ENCODE measurements at regions not wholly inside any gene's neighbourhood (a gene's known extent, or its start where the extent isn't known, plus 50 kb on each side); places are given as distances from the start of the nearest gene placed in this dataset.

DNA sequence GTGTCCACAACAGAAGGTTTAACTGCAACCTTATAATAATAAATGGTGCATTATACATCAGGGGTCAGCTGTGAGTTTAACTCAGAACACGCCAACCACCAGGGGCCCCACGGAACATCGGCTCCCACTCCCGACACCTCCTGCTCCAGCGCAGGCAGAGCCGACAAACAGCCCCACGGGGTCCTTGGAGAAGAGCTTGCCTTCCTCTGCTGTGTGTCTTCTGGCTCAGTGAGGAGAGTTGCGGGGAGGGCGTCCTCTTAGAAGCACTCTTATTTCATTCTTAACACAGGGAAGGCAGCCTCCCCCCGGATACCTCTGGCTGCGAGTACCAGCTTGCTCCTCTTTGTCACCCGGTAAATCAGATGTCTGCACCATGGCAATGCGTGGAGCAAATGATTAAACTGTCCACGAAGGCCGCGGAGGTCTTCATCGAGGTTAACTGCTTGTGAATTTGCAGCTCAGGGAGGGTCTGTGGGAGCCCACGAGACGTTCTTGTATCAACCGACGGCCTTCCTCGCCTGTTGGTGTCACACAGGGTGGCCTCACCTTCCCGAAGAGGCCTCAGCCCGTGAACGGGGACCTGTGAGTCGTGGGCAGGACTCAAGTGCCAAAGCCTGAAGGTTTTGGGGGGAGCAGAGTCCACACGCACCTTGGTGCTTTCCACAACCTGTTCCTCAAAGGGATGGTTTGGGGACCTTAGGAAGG lies 464.0 kb downstream of the BRD1 start:
- Histone ChIP-seq H3K4me3 (no peak overlapping the region), H3K4me1 (replicated peaks in 1 of 2) (no peaks in the 10 kb centered on the region), H3K27ac (no peak overlapping the region)
- ATAC-seq (replicated peaks in 6 of 8), result no peak
- WGBS, 10 experiments, result 40 to 100% (median 83%) methylated on average over 1 to 17 of the region's 27 CpGs; no CpG with 5 or more reads in 3 of the 10 experiments
- in situ Hi-C loops (cut with MboI; ENCODE audit: low pct_unique_long_range_greater_than_20kb in 2 of 9, low sequenced_read_pairs in 9 of 9, unreplicated experiment in 9 of 9), result no loop called here

DNA sequence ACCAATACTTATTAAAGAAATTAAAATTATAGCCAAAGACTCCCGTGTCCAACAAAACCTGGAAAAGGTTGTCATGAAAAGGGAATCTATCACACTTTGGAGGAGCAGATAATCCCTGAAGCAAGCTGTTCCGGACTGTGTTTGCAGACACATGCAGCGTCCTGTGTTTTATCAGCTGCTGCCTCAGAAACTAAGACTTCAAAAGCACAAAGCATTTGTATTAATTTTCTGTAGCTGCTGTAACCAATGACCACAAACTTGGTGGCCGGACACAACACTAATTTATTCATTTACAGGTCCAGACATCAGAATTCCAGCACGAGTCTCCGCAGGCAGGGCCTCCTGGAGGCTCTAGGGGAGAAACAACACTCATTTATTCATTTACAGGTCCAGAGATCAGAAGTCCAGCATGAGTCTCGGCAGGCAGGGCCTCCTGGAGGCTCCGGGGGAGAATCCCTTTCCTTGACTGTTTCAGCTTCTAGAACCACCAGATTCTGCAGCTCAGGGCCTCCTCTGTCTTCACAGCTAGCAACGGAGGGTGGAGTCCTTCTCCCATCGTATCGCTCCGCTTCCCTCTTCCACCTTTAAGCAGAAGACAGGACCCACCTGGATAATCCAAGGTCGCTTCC lies 465.3 kb downstream of the BRD1 start:
- no peak overlapping the region for H3K27ac ChIP-seq
- no peak overlapping the region for H3K4me3 ChIP-seq
- peak in 1 of 8 experiments; percentile 24 for ATAC-seq (replicated peaks in 6 of 8)
- no peaks in the 10 kb centered on the region for H3K4me1 ChIP-seq (replicated peaks in 1 of 2)
- WGBS, 10 experiments, result 10 to 89% (median 31%) methylated on average over 1 to 12 of the region's 13 CpGs; no CpG with 5 or more reads in 1 of the 10 experiments
- in situ Hi-C loops (cut with MboI; ENCODE audit: low pct_unique_long_range_greater_than_20kb in 2 of 9, low sequenced_read_pairs in 9 of 9, unreplicated experiment in 9 of 9), result no loop called here

DNA sequence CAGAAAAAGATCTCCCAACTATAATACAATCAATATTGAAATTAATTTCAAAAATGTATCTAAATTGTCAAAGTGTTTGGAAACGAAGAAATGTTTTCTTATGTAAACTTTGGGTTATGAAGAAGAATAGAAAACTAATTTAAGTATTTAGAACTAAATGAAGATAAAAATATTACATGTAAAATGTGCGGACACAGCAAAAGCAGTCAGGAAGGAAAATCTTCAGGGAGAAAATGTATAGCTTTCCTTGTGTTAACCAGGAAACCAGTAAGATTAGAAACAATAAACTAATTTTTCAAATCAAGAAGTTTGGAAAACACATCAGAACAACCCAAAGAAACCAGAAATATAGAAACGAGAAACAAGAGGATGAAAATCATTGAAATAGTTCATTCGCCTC lies 466.5 kb downstream of the BRD1 start:
- 0 to 56% (median 12%) methylated on average over 2 to 4 of the region's 4 CpGs for WGBS, 10 experiments
- in situ Hi-C loops (cut with MboI; ENCODE audit: low pct_unique_long_range_greater_than_20kb in 2 of 9, low sequenced_read_pairs in 9 of 9, unreplicated experiment in 9 of 9), result no loop called here
- ATAC-seq (replicated peaks in 6 of 8), result no peak

DNA sequence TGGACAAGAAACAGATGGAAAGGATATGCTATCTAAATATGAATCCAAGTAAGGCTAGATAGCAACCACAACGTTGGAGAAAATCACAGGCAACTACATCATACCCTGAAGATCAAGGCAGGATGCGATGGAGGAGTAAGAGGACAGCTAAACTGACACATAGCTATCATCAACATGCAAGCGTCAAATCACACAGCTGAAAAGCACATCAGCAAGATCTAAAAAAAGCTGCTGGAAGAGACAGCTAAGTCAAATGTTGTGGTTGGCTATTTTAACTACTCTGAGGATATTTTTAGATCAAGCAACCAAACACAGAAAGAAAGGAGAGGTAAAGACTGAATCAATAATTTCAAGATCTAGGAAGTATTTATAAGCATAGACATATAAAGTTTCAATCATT lies 466.9 kb downstream of the BRD1 start:
- 3 to 66% (median 23%) methylated on average over 2 to 3 of the region's 3 CpGs; no CpG with 5 or more reads in 1 of the 10 experiments for WGBS, 10 experiments
- in situ Hi-C loops (cut with MboI; ENCODE audit: low pct_unique_long_range_greater_than_20kb in 2 of 9, low sequenced_read_pairs in 9 of 9, unreplicated experiment in 9 of 9), result no loop called here
- ATAC-seq (replicated peaks in 6 of 8), result no peak
- Histone ChIP-seq H3K4me1 (replicated peaks in 1 of 2) (no peaks in the 10 kb centered on the region), H3K27ac (no peak overlapping the region), H3K4me3 (no peak overlapping the region)

More for the DNA sequence above, 466.5 kb downstream of the BRD1 start:
- no peaks in the 10 kb centered on the region for H3K4me1 ChIP-seq (replicated peaks in 1 of 2)
- H3K4me3 ChIP-seq, result no peak overlapping the region
- H3K27ac ChIP-seq, result no peak overlapping the region

DNA sequence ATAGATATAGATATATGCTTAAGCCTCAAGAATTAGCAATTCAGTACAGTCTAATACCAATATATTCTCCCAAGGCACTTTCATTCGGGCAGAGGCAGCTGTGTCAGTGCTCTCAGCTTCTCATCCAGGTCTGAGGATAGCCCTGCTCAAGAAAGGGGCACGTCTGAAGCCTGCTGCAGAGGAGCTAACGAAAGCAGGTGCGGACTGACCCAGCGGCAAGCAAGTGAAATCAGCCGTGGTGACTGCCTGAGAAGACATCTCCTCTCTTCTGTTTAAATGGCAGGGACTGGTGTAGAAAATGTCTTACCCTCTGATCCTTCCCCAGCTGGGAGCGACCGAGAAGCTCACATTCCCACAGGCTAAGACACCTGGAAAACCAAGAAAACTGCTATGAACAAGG lies 468.6 kb downstream of the BRD1 start:
- in situ Hi-C loops (cut with MboI; ENCODE audit: low pct_unique_long_range_greater_than_20kb in 2 of 9, low sequenced_read_pairs in 9 of 9, unreplicated experiment in 9 of 9), result no loop called here
- no peak for ATAC-seq (replicated peaks in 6 of 8)
- 13 to 100% (median 65%) methylated on average over 1 to 7 of the region's 8 CpGs; no CpG with 5 or more reads in 2 of the 10 experiments for WGBS, 10 experiments
- Histone ChIP-seq H3K4me1 (replicated peaks in 1 of 2) (no peaks in the 10 kb centered on the region), H3K27ac (no peak overlapping the region), H3K4me3 (no peak overlapping the region)

DNA sequence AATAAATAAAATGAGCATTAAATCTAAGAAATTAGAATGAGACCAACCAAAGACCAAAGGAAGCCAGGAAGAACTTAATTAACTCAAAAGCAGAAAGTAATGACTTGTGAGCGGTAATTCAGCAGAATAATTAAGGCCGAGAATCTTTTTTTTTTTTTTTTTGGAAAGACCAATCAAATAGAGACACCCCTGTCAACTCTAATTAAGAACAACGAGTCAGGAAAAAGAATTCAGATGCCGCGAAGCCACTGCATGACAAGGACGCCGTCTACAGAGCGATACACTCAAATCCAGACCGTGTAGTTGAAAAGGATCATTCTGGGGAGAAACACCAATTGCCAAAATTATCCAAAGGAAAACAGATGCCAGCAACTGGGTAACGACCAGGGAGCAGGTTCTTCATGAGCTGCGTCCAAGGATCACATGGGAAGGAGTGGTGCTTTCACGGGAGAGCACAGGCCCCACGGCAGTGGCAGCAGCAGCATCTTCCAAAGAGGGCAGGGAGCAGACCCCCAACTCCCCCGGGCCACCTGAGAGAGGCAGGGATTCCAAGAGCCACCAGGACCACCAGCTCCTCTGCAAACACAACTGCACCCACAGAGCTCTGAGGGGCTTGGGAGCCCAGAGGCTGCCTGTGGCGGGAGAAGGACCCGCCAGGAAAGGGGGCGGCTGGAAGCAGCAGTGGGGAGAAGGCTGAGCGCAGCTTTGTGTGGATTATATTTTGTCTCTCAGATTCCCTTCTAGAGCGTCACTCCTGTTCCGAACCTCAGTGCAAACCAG lies 469.8 kb downstream of the BRD1 start:
- Histone ChIP-seq H3K4me1 (replicated peaks in 1 of 2) (no peaks in the 10 kb centered on the region), H3K27ac (no peak overlapping the region), H3K4me3 (no peak overlapping the region)
- WGBS, 10 experiments, result 16 to 83% (median 62%) methylated on average over 2 to 16 of the region's 20 CpGs
- in situ Hi-C loops (cut with MboI; ENCODE audit: low pct_unique_long_range_greater_than_20kb in 2 of 9, low sequenced_read_pairs in 9 of 9, unreplicated experiment in 9 of 9), result no loop called here
- ATAC-seq (replicated peaks in 6 of 8), result no peak

DNA sequence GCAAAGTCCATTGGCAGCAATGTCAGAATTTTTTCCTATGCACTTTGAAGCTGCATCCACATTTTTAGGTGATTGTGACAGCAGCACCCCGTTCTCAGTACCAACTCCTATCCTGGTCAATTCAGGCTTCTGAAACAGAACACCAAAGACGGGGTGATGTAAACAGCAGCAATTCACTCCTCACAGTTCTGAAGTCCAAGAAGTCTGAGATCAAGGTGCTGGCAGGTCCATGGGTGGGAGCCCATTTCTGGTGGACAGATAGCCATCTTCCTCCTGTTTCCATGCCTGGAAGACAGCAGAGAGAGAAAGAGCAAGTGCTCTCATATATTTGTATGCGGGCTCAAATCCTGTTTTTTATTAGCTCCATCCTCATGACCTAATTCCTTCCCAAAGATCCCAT lies 471.2 kb downstream of the BRD1 start:
- ATAC-seq (replicated peaks in 6 of 8), result no peak
- Histone ChIP-seq H3K4me1 (replicated peaks in 1 of 2) (no peaks in the 10 kb centered on the region), H3K27ac (no peak overlapping the region), H3K4me3 (no peak overlapping the region)
- in situ Hi-C loops (cut with MboI; ENCODE audit: low pct_unique_long_range_greater_than_20kb in 2 of 9, low sequenced_read_pairs in 9 of 9, unreplicated experiment in 9 of 9), result no loop called here
- WGBS, 10 experiments, result 0 to 83% (median 69%) methylated on average over 1 to 2 of the region's 3 CpGs; no CpG with 5 or more reads in 3 of the 10 experiments

DNA sequence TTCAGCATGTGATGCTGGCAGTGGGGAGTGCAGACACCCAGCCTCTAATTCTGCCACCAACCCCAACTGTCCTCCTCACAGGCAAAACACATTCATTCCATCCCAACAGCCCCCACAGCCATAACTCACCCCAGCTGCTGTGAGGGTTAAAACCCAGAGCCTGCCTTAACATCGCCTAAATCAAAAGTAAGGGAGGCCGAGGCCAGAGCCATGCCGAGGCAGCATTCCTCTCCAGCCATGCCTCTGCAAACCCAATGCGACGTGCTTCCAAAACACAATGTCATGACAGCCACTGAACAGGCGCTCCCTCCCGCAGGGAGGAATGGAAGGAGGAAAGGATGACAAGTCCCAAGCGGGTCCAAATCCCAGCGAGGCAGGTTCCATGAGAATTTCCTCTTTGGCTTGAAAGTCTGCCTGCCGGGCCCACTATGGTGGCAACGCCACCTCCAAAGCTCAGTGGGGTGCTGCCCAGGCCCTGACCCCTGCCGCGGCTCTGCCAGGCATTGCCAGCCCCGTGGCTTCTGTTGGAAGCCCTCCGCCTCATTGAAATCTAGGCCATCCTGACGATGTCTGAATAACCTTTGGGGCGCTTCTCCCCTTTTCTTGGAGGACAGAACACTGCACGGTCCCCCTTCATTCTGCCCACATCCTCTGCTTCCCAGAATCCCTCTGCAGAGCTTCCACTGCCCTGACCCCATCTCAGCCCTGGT lies 472.3 kb downstream of the BRD1 start:
- Histone ChIP-seq H3K4me1 (replicated peaks in 1 of 2) (no peaks in the 10 kb centered on the region), H3K4me3 (no peak overlapping the region), H3K27ac (no peak overlapping the region)
- no peak for ATAC-seq (replicated peaks in 6 of 8)
- 14 to 100% (median 52%) methylated on average over 1 to 7 of the region's 18 CpGs; no CpG with 5 or more reads in 3 of the 10 experiments for WGBS, 10 experiments
- in situ Hi-C loops (cut with MboI; ENCODE audit: low pct_unique_long_range_greater_than_20kb in 2 of 9, low sequenced_read_pairs in 9 of 9, unreplicated experiment in 9 of 9), result no loop called here

DNA sequence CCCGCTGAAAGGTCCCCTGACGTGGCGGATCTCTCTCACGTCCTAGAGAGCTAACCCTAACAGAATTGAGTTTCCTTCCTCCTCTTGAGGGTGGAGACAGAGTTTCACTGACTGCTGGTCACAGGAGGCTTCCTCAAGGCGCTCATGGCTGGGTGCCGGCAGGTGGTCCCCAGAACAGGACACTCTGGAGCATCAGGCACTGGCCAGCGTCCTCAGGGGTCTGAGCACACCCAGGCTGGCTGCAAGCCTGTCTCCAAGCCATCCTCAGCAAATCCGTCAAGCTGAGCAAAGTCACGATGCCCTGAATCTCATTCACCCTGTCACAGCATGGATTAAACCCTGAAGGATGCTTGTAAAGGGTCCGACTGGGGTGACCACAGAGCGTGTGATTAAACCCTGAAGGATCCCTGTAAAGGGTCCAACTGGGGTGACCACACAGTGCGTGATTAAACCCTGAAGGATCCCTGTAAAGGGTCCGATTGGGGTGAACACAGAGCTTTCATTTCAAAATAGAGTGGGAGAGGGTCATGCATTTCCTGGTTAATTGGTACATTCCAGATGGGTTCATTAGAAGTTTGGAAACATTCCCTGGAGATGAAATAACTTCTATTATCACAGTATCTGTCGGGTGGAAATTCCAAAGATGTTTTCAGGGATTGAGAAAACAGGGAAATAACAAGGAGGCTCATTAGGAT lies 473.0 kb downstream of the BRD1 start:
- no peak overlapping the region for H3K4me3 ChIP-seq
- WGBS, 10 experiments, result 0 to 91% (median 49%) methylated on average over 1 to 13 of the region's 14 CpGs
- no peak for ATAC-seq (replicated peaks in 6 of 8)
- no peak overlapping the region for H3K27ac ChIP-seq
- in situ Hi-C loops (cut with MboI; ENCODE audit: low pct_unique_long_range_greater_than_20kb in 2 of 9, low sequenced_read_pairs in 9 of 9, unreplicated experiment in 9 of 9), result no loop called here
- H3K4me1 ChIP-seq (replicated peaks in 1 of 2), result no peaks in the 10 kb centered on the region

DNA sequence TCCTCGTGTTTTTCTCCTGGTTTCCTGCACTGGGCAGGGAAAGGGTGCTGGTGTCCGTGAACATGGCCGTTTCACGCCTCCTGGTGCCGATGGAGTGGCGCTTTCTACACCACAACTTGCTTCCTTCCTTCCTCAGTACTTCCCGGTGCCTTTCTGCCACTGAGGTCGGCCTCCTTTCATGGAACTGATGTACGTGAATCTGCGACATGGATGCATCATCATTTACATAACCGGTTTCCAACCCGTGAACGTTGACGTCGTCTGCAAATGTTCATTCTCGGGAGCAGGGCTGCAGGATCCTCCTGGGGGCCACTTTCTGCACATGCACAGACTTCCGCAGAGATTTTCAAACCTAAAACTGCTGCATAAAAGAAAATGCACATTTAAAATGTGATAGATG lies 474.4 kb downstream of the BRD1 start:
- no peak for ATAC-seq (replicated peaks in 6 of 8)
- Histone ChIP-seq H3K27ac (no peak overlapping the region), H3K4me3 (no peak overlapping the region), H3K4me1 (replicated peaks in 1 of 2) (no peaks in the 10 kb centered on the region)
- WGBS, 10 experiments, result 26 to 94% (median 72%) methylated on average over 1 to 17 of the region's 17 CpGs; no CpG with 5 or more reads in 2 of the 10 experiments
- in situ Hi-C loops (cut with MboI; ENCODE audit: low pct_unique_long_range_greater_than_20kb in 2 of 9, low sequenced_read_pairs in 9 of 9, unreplicated experiment in 9 of 9), result no loop called here

DNA sequence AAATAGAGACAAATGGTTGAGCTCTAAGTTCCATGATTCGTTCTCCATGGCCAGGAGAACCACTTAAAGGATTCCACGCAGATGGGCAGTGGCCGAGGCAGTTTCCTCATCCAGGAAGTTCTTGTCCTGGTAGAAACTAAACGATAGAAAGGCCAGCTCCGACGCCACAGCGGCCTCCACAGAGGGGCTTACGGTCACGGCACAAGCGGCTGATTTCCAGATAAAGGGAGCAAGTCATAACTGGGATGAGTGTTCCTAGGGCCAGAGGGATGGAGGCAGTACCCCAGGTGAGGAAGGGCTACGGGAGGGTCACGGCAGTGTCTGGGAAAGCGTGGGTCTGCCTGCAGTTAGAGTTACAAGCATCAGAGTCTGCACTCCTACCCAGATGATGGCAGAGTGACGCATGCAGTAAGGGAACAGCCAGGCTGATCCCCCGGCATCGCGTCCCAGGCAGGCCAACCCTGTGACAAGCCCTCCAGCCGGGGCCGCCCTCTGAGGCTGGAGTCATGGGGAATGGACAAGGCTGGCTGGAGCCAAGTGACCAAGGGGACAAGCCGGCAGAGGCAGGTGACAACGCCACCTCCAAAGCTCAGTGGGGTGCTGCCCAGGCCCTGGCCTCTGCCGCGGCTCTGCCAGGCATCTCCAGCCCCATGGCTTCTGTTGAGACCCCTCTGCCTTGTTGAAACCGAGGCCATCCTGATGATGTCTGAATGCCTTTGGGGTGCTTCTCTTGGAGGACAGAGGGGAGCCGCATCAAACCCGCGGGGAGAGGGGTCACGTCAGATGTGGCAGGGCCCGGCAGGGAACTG lies 475.1 kb downstream of the BRD1 start:
- no peak overlapping the region for H3K4me3 ChIP-seq
- no peak overlapping the region for H3K27ac ChIP-seq
- in situ Hi-C loops (cut with MboI; ENCODE audit: low pct_unique_long_range_greater_than_20kb in 2 of 9, low sequenced_read_pairs in 9 of 9, unreplicated experiment in 9 of 9), result no loop called here
- no peaks in the 10 kb centered on the region for H3K4me1 ChIP-seq (replicated peaks in 1 of 2)
- ATAC-seq (replicated peaks in 6 of 8), result no peak
- WGBS, 10 experiments, result 7 to 100% (median 68%) methylated on average over 2 to 12 of the region's 29 CpGs

DNA sequence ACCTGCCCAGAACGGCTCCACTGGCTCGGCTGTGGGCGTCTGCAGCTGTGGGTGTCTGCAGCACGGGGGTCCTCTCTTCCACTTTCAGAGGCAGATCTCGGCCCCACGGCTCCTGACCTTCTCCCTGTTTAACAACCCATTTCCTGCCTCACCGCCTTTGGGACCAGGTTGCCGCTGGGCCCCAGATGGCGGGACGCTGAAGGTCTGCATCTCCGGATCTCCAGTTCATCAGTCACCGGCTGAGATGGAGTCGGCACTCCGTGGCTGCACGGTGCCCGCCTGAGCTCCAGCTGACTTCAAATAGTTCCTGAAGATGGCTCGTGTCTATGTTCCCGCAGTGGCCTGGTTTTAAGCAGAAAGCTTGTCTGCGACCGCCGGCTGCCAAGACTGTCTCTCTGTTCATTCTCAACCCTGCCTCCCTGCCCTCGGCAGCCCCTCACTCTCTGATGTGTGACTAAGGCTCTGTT lies 475.9 kb downstream of the BRD1 start:
- in situ Hi-C loops (cut with MboI; ENCODE audit: low pct_unique_long_range_greater_than_20kb in 2 of 9, low sequenced_read_pairs in 9 of 9, unreplicated experiment in 9 of 9), result no loop called here
- H3K27ac ChIP-seq, result no peak overlapping the region
- WGBS, 10 experiments, result 0 to 92% (median 17%) methylated on average over 2 to 14 of the region's 22 CpGs; no CpG with 5 or more reads in 5 of the 10 experiments
- no peak overlapping the region for H3K4me3 ChIP-seq
- ATAC-seq (replicated peaks in 6 of 8), result no peak
- no peaks in the 10 kb centered on the region for H3K4me1 ChIP-seq (replicated peaks in 1 of 2)
